GM21423 (cell line): ENCODE measurements at regions not wholly inside any gene's neighbourhood (a gene's known extent, or its start where the extent isn't known, plus 50 kb on each side); places are given as distances from the start of the nearest gene placed in this dataset.

Source experiments
- ATAC-seq: cut with Tn5 transposase; IDR thresholded peaks from one replicate; pipeline ENCODE4 v1.9.1; 2021; ENCODE audit warnings: mild to moderate bottlenecking, moderate library complexity; ENCODE audit not compliant: unreplicated experiment

DNA sequence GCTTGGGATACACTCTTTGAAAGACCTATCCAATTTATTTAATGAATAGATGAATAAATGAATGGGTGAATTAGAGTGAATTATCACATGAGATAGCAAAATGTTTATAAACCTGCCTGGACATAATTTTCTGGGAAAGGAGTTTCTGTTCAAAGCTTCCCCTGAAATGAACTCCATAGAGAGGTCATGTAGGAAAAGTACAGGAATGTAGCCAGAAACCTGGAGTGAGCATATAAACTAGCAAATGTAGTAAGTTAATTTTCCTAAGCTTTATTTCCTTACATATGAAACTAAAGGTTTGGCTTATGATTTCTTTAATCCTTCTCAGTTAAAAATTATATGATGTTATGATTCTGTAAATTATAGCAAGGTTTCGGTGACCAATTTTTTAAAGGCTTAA lies 380.3 kb upstream of the RSPO3 start:
- ATAC-seq = no peak

GRCh38 chr6:126738641-126739040 lies 379.8 kb upstream of the RSPO3 start:
- no peak for ATAC-seq

DNA sequence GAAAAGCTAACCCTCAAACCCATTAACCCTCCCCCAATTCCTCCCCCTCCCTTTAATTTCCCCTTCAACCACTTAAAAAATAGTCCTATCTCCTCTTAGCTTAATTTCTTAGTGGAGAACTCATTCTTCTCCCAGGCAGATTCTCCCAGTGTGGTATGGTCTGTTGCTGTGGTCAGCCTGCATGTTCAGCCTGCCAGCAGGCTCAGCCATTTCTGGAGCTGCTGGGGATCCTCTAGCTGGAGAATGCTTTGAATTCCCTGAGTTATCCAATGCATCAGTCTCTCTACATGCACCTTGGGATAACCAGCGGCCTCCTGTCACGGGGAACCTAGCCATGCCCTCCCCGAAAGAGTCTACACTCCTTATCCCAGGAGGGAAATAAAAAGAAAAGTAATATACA lies 375.4 kb upstream of the RSPO3 start:
- no peak for ATAC-seq

DNA sequence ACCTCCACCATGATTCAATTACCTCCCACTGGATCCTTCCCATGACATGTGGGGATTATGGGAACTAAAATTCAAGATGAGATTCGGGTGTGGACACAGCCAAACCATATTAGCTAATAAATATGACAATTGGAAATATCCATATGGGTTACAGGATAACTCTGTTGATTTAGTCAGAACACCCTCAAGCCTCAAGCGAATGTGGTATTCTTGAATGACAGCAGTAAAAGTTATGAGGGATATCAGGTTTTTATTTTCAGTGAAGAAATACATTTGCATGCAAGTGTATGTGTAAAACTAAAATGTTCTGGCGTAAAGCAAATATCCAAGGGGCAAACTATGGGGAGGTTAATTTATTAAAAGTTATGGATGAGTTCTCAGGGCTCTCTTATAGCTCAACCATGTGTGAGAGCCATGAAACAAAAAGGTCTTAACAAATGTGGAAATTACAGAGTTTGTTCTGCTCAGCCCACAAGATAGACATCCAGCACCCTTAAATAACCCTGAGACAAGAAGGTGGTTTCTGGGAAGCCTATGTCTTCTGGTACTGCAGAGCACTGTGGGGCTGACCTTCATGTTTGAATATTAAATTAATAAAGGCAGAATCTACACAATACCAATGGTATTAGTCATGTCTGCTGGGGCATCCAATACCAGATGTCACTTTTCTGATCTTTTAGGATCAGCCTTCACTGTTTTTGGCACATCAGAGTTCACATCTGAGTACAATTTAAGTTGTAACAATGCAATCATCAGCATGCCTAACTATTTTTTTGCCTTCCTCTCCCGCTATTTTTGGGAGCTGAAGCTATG lies 370.5 kb upstream of the RSPO3 start:
- ATAC-seq = no peak

DNA sequence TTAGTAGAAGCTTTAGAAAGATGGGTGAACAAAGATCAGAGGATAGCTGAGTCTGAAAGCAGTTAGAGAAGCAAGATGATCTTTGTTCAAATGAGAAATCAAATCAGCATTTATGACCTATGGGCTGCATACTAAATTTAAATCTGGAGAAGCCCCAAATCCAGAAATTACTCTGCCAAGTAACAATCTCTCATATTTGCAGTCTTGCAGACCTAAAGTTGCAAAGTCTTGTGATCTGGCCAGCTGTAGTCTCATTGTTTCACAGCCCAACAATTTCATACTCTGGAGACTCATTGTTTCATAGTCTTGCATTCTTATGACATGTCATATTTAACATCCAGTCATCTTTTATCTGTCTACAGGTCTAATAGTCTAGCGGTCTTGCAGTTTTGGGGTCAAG lies 364.9 kb upstream of the RSPO3 start:
- no peak for ATAC-seq

GRCh38 chr6:126761854-126762253 lies 356.6 kb upstream of the RSPO3 start:
- no peak for ATAC-seq

DNA sequence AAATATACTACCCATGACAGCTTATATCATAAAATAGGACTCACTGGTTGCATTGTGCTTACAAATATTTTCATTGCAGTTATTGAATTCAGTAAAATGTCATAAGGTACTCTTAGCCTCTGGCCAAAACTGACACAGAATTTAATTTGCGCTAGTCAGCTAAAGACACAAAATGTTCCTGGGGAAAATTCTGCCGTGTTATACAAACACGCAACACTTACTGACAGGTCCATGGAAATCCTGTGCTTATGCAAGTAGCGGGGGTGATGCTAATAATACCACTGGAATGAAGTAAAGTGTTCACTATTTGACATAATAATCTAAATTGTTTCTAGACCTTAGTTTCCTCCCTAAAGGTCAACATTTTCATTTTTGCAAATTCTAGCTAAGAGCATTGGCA lies 354.4 kb upstream of the RSPO3 start:
- no peak for ATAC-seq

GRCh38 chr6:126764671-126765070 lies 353.8 kb upstream of the RSPO3 start:
- no peak for ATAC-seq

DNA sequence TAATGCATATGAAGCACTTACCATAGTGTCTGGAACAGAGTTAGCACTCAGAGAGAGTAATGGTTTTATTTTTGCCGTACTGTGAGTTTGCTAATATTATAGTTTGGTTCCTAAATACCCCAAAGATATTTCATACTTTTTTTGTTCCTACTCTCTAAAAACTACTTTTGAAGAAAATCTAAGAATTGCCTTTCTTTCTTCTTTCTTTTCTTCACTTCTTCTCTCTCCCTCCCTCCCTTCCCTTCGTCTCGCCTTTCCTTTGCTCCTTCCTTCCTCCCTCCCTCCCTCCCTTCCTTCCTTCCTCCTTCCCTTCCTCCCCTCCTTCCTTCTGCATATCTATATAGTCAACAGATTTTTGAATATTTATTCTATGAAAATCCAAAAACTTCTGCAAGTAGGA lies 351.7 kb upstream of the RSPO3 start:
- no peak for ATAC-seq

DNA sequence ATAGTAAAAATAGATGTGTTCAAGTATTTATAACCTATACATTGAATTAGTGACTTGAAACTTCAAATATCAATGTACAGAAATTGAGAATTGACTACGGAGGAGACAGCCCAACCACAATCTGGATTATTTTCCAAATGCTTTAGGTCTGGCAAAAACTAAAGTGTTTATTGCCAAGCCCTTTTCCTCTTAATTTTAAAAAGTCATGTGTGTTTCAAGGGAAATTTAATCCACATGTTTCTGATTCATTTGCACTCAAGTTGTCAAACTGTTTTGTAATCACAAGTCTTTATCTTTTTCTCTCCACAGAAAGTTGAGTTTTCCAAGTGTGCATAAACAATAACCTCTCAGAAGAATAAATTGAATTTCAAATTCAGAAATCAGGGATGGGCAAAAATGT lies 350.8 kb upstream of the RSPO3 start:
- ATAC-seq = no peak

DNA sequence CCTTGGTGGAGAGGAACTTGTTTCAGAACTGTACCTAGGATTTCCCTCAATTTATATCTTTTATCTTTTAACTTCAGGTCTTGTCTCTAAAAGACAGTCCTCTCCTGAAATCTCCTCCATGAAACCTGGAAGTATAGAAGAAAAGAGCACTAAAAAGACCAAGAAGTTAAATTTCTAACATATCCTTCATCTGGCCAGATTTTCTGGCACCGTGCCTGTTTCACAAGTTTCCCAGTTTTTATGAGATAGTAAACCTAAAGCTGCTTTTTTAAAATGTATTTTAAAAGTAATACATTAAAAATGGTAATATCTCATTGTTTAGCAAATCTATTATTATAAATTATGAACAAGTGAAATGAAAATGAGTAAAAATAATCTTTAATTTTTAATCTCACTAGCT lies 348.3 kb upstream of the RSPO3 start:
- ATAC-seq = no peak

GRCh38 chr6:126773112-126773805 lies 345.2 kb upstream of the RSPO3 start:
- no peak for ATAC-seq

DNA sequence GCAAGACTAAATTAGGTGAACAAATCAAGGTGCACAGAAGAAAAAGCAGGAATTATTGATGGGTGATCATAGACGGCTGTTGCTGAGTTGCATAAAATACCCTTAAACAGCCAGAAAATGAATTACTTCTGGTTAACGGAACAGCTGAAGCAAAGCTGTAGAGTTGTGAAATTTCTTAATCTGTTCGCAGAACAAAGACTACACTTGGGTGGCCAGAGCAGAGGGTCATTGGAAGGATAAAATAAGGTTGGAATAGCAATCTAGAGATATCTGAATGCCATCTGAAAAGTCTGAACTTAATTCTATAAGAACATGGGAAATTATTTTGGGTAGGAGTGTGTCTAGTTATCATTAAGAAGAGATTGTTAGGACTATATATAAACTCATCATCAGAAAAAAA lies 339.1 kb upstream of the RSPO3 start:
- ATAC-seq = no peak

- ATAC-seq = no peak
These were observed 336.9 kb upstream of the RSPO3 start for GRCh38 chr6:126781582-126781981.

DNA sequence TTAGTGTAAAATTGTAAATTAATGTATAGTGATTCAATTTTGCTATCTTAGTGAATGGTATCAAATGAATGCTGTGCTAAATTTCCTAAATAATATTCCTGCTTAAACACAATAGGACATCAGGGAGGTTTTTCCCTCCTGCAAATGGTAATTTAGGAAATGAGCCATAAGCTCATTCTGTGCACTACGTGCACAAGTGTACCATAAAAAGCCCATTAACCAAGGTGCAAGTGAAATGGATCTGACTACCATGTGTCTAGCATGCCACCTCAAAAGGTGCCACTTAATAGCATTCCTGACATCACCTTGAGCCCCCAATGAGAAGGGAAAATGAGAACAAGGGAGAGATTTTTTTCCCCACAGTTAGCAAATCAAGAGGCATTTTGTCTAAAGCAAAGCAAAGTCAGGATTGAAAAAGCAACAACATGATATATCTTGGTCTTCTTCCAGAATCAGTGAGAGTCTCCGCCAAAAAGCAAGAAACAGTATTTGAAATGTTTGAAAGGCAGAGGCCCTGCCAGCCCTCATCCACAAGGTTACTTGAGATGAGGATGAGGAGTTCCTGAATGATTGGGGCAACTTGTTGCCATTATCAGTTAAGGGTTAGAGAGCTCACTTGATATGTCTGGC lies 334.2 kb upstream of the RSPO3 start:
- no peak for ATAC-seq

- no peak for ATAC-seq
These were observed 332.2 kb upstream of the RSPO3 start for GRCh38 chr6:126786262-126786661.

GRCh38 chr6:126787635-126788034 lies 330.8 kb upstream of the RSPO3 start:
- no peak for ATAC-seq

DNA sequence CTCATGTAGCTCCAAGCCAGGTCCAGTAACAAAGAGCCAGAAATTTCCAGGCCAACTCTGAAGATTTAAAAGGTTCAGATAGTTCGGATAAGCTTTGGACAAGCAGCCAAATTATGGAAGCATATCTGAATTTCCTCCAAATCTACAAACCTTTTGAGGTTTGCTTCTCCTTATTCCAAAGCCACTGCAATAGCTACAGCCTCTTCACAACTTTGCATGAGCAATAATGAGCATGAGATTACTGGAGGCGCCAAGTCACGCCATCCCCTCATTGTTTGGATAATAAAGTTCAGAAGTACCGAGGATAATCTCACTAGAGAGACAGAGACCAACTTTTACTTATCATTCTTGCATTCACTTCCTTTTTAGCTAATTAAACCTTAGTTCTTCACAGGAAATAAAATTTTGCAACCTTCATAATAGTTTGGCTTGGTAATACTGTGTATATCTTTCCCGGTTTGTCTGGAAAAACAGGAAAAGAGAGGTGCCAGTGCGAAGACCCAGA lies 329.6 kb upstream of the RSPO3 start:
- no peak for ATAC-seq

GRCh38 chr6:126792340-126793085 lies 326.0 kb upstream of the RSPO3 start:
- ATAC-seq = no peak

- no peak for ATAC-seq
These were observed 323.3 kb upstream of the RSPO3 start for GRCh38 chr6:126795161-126795560.

GRCh38 chr6:126797981-126798380 lies 320.5 kb upstream of the RSPO3 start:
- no peak for ATAC-seq
